Embryonic facial prominence (tissue), 1 donor: ENCODE measurements at regions not wholly inside any gene's neighbourhood (a gene's known extent, or its start where the extent isn't known, plus 50 kb on each side); places are given as distances from the start of the nearest gene placed in this dataset.

ENCODE experiments used
- DNase-seq: peaks from one replicate; pipeline ENCODE4 v3.0.0-alpha.2; 2016; ENCODE audit errors: extremely low spot score

DNA sequence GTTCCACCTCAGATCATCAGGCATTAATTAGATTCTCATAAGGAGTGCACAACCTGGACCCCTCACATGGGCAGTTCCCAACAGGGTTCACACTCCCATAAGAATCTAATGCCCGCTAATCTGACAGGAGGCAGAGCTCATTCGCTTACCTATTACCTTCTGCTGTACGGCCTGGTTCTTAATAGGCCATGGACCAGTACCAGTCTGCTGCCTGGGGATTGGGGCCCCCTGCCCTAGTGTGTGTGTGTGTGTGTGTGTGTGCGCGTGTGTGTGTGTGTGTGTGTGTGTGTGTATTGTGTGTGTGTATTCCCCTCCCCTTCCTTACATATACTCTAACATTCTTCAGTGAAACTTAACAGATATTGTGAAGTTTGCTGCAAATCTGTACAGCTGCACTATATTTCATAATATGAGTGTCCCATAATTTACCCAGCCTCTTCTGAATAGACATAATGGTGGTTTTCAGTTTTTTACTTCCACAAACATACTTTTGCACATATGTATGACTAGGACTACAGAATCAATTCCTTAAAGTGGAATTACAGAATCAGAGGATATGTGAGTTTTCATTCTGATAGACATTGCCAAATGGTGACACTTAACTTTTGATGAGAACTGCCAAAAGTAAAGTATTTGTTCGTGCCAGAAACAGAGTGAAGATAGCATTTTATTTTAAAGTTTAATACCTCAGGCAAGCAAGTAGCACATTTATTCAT is 205.2 kb upstream of the EEA1 start:
- no peak for DNase-seq

DNA sequence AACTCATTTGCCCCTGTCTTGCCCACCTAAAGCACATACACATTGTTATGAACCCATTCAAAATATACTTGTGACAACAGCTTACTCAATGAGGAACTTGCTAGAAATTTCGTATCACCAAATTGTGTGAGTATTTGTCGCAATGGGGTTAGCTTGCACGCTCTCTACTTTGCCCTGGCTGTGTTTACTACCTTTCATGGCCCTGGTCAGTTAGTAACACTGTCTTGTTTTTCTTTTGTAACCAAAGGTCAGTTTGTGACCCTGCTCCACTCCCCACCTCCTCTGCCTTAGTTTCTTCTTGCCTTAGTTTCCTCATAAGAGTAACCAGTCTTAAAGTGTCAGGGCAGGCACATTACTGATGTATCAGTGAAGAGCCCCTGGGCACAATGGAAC is 205.8 kb upstream of the EEA1 start:
- DNase-seq, result no peak

DNA sequence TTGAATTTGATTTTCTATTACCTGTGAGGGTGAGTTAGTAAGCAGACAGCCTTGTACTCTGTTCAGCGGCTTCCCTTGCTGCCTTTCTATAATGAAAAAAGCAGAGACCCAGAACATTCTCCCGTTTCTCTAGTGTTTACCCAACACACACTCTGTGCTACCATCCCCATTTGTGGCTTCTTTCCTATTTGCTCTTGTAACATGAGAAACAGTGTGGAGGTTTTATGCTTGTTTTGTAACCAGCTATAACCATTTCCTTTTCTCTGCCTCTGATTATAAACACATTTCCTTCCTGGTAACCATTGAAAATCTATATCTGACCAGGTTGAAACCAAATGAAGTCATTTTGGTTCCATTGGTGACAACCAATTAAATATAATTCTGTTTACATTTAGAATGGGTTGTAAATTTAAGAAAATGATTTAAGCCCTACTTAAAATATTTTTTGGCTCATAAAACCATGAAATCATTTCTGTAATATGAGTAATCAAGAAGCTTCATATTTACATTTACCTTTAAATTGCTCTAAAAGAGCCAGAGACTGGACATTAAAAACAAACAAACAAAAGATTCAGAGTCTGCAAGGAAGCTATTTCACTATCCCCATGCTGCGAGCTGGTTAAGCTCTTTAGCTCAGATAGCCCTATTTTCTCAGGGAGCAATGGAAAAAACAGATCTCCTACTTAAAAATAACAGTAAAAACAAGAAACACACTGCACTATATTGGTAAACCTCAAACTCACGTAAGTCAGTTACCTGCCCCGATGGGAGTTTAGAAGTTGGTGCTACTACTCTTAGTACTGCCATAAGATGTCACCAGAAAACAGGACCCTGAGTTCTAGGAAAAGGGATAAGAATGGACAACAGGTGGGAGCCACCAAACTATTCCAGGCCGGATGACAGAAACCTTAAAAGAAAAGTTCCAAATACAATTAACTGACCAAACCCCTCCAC is 206.5 kb upstream of the EEA1 start:
- peak; percentile 54 for DNase-seq

DNA sequence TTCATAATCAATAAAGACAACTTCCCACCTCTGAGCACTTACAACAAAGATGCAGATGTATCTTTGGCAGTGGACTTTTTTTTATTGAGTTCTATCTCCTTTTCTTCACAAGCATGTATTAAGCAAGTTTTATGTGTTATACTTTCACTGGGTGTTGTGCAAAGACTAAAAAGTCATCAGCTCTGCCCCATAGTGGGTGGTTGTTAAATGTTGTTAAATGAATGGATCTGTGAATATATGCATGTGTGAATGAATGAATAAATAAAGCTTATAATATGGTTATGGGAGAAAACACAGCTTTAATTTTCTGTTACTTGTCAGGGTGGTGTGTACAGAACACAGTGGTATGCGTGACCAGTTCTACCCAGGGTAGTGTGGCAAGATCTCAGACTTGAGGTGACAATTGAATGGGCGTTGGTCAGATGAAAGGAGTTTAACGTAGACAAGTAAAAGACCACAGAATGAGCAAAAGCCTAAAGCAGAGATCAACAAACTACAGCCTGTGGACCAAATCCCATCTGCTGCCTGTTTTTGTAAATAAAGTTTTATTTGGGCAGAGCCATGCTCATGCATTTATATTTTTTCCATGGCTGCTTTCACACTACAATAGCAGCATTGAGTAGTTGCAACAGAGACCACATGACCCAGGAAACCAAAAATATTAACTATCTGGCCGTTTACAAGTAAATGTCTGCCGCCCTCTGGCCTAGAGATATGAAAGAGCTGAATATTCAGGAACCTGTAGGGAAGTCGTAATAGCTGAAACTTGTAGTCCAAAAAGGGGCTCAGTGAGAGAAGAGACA is 207.4 kb upstream of the EEA1 start:
- no peak for DNase-seq

DNA sequence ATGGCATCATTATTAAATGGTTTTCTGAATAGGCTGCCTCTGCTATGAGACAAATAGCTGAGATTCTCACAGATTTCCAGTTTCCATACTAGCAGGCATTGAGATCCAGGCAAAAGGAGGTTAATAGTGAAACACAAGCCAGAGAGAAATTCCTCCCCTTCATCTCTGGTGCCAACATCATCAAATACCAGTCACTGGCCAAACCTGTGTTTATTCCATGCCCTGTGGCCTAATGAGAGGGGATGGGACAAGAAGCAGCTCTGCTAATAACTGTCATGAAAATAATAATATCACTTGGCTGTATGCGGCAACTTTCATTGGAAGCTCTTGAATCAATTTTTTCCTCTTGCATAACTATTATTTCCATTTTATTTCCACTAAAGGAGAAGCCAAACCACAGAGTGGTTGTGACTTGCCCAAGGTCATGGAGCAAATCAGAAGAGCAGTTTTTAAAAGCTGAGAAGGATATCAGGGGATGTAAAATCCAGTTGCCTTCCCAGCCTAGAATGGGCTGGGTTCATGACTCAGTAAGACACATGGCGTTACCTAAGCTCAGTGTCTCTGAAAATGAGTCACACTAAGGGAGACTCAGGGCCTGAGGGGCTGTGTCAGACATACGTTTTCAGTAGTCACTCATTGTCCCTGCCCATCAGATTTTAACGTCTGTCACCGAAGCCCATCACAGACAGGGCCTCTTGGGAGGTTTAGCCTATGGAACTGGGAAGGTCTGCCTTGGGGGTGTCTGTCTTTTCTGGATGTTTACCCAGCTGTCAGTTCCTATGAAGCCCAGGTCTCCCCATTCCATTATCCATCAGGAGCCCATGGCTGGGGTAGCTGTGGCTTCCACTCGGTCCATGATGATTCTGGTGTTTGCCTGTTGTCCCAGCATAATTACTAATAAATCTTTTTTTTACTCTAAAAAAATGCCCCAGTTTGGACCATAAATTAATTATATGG is 208.8 kb upstream of the EEA1 start:
- no peak for DNase-seq

DNA sequence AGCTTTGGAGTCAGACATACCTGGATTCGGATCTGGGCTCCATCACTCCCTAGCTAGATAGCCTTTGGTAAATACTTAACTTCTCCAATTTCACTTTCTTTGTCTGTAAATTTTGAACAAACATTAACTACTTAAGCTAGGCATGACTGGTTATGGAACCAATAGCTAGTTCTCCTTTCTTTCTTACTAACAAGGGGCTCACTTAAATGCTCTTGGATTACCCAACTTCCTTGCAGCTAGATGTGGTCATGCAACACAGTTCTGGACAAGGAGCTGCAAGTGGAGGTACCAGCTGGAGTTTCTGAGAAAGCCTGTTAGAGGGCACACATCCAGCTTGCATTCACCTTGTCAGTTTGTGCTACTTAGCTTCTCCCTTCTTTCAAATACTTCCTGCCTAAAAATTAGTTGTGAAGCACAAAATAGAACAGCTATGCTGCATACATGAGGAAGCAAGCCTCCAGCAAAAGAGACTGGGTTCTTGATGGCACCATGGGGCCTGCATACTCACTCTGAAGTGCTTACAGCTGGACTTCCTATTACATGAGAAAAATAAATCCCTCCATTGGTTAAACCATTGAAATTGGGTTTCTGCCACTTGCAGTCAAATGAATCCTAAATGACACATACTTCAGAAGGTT is 210.1 kb upstream of the EEA1 start:
- no peak for DNase-seq

DNA sequence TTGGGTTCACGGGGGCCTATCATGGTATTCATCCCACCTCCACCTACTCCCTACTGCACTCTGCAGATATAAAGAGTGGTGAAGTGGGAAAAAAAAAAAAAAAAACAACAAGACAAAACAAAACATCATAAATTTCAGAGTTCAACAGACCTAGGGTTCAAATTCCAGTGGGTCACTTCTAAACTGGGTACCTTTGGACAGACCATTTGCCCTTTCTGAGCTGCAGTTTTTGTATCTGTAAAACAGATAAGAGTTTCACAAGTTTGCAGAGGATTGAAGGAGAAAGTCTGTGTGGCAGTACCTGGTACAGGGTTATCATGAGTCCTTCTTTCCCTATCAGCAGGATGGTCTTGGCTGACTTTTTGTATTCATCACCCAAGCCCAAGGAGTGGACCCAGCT is 211.2 kb upstream of the EEA1 start:
- no peak for DNase-seq

DNA sequence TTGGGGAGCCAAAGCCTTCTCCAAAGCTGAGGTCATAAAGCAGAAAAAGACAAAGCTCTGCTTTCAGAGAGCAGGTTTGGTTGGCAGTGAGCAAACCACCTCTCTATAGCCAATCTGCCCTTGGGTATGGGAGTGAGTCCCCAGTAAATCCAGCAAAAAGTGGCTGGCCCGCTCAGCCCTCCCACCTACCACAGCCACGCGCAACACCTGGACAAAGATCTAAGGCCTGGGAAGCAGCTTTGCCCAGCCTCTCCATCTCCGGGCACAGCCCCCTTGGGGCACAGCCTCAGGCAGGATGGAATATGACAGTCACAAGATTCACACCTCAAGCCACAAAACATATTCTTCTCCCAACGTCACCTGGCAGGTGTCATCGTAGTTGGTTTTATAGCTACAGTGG is 211.7 kb upstream of the EEA1 start:
- DNase-seq, result no peak

DNA sequence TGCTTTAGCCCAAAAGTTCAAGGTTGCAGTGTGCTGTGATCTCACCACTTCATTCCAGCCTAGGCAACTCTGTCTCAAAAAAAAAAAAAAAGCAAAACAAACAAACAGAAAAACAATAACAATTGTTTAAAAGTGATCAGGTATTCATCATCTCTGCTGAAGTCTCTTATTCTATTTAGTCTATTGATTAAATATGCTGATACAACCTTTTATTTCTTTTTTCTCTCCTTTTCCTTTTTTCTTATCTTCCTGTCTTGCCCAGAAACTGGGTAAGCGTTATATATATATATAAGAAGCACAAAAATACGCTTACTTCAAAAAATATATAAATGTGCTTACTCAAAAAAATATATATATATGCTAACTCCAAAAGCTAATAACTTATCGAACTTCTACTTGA is 213.8 kb upstream of the EEA1 start:
- DNase-seq, result no peak

DNA sequence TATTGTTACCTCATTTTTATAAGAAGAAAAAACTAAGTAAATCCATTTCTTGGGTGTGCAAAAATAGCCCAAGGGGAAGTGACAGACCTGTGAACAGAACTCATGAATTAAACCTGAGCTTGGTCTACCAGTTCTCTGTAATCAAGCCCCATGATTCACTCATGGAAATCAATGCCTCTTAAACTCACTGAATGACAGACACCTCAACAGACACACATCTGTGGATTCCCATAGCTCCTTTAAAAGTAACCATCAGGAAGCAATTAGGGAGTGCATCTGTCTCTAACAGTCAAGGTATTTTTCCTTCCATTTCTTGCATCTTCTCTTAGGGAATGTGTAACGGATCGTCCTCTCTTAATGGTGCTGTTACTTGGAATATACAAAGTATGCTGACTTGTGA is 215.0 kb upstream of the EEA1 start:
- DNase-seq, result no peak

DNA sequence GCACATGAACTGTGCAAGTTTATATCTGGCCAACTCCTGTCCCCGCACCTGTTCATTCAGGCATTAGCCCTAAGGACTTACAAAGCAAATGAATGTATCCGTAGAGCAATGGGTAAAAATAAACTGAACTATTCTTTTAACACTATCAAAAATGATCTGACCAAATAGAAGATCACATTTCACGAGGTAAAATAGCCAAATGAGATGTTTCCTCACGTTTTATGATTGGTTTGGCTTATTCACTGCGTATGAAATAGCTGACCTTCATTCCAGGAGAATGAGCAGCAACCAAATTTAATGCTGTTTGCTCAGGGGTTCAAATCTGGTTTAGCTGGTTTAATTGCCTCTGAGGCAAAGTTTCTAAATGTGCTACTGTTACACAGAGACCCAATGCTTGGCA is 216.0 kb upstream of the EEA1 start:
- DNase-seq, result no peak

DNA sequence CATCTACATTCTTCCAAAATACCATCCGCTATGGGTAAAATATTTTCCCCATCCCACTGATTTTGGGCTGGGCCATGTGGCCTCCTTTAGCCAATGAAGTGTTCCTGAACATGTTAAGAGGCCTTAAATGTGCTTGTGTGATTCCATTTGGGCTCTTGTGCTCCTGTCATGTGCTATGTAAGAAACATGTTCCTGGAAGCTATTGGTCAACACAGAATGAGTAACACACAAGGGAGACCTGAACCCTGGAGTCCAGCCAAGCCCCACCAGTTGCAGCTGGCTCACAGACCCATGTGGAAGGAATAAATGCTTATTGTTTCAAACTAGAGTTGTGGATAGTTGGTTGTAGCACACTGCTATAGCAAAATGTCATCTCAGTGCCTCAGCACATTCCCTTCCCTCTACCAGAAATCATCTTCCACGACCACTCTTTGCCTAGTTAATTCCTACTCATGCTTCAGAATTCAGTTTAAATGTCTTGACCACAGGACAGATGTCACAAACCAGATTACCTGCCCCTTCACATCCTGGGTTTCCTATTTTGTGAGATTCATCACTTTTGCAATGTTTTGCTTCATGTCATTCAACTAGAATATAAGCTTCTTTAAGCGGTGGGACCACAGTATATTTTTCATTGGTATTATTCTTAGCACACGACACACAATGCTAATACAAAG is 217.3 kb upstream of the EEA1 start:
- no peak for DNase-seq

DNA sequence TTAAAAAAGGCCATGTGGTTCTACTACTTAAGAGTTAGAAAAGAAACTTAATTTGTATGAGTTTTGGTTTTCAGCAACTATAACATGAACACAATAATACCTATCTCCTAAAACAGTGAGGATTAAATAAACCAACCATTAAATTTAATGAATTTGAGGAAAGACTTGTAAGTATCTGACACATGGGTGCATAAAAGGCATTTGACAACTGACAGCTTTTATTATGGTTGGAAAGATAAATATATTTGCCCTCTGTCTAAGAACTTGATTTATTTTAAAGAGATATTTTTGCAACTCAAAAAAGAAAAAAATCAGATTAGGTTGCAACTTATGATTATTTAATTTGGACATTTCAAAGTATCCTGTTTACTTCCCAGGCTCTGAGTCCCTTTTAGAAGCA is 217.9 kb upstream of the EEA1 start:
- DNase-seq, result no peak

DNA sequence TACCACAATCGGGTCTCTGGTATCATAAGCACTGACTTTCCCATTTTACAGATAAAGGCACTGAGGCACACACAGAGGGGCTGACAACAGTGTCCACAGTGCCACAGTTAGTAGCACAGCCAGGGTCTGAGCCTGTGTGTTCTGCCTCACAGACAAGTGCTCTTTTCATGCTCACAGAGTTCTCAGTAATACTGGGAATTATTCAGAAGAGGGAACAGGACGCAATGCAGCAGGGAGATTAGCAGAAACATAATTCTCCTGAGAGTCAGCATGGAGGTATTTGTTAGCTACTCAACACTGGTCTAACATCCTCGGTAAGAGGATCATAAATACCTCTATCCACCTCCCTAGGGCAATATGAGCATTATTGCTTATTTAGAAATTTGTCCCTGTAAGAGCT is 219.3 kb upstream of the EEA1 start:
- no peak for DNase-seq

DNA sequence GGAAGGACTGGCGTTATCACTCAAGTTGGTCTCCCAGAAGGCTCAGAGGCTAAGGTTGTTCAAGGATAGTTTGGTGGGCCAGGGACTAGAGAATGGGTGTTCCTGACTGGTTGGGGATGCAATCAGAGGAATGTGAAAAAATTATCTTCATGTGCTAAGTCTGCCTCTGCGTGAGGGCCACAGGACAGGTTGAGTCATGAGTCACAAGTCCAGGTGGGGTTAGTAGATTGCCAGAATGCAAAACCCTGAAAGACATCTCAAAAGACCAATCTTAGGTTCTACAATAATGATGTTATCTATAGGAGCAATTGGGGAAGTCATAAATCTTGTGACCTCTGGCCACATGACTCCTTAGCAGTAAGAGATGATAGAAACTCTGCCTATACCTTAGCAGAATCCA is 220.1 kb upstream of the EEA1 start:
- DNase-seq, result no peak

DNA sequence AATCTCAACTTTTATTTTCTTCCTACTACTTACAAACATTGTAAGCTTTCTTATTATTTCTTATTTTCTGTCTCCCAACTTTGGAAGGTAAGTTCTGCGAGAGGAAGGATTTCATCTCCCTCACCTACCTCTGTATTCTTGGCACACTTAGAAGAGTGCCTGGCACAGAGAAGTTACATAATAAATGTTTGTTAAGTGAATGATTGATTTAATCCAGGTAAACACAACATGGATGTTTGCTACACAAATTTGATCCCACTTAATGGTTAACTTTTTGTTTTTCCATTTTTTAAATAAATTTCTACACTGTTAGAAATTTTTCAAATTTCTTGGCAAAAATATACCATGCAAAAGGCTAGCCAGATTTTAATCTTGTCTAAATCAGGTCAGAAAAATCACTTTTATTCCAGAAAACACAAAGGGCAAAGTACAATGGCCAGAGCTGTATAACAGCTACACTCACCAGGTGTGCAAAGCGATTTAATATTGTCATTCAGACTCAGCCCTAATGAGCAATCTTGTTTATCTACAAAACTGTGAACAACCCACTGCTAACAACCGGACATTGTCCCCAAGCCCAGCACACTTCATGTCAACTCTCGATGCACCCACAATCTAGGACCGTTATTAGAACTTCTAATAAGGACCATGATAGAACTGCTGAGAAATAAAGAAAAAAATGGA is 222.1 kb upstream of the EEA1 start:
- no peak for DNase-seq

DNA sequence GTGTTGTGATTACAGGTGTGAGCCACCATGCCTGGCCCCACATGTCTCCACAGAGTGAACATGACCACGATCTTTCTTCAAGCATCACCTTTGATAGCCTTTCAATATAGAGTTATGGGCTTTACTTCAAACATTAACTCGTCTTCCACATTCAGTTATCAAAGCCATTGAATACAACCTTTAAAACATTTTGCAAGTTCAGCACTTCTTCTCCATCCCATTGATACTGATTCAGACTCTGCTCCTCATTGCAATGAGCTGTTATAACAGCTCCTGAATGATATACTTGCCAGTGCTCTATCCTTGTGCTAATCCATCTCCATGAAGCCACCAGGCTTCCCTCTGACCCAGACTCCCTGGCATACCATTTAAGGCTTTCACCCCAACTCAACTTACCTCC is 223.5 kb upstream of the EEA1 start:
- DNase-seq, result no peak

DNA sequence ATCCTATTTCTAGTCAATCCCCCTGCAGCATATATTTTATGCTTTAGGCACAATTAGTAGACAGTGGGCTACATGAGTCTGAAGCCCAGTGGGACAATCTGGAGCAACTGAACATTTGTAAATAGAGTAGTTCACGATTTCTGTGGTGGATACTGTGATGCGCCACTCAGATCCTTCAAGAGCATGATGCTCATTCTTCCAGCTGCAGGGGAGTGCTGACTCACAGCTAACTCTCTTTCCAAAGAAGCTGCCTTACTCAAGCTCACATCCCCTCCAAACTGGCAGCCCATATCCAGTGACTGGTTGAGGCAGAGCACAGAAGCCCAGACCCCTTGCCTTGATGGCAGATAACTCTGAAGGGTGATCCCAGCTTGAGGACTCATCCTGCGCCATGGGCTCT is 224.2 kb upstream of the EEA1 start:
- no peak for DNase-seq

DNA sequence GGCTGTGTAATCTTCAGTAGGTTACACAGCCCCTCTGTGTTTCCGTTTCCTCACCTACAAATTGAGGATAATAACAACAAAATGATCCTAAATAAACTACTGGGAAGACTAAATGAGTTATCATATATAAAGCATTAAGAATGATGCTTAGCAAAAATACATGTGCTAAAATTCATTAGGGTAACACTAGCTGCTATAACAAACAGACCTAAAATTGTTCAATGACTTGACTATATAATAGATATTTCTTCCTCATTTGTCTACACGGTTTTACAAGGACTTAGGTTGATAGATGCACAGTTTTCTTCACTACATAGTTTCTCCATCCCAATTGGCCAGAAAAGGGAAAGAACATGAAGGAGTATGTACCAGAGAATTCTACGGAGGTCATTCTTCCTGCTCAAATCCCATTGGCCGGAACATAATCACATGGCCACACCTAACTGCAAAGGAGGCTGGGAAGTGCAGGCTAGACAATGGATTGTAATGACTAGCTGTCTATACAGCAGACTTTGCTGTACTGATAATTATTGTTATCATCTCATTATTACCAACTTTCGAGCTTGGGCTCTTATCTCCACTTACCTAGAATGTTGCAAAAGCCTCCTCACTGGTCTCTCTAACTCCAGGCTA is 223.5 kb upstream of the NUDT4 start:
- DNase-seq, result no peak
